ENCODE measurements at regions not wholly inside any gene's neighbourhood (a gene's known extent, or its start where the extent isn't known, plus 50 kb on each side); places are given as distances from the start of the nearest gene placed in this dataset.

DNA sequence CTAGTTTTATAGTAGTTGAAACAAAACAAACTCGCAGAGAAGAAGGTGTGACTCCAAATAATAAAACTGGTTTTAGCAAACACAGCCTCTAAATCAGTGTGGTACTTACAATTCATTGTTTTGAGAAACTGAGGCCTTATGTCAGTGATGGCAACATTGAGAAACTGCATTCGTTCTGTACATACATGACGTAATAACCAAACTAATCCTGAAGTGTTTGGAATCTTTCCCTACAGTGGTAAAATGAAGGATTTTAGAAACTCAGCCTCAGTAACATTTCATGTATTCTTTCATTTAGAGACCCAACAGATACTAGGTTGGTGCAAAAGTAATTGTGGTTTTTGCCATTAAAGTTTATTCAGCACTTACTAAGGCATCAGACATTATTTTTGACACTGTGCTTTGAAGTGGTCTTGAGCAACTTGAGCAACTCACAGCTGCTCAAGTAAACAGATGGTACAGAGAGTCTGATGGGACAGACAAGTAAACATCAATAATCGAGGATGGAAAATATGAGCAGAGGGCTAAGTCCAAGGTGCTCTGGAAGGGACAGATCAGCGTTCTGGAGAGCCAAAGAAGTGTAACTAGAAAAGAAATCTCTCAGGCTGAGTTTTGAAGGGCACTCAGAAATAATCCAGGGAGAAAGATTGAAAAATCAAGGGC is 390.8 kb upstream of the BOD1L1 start:
- Histone ChIP-seq H3K27me3 (ENCODE audit: control insufficient read depth, insufficient read depth, low read length) (no peaks in the 10 kb centered on the region), H3K4me3 (ENCODE audit: low read length) (no peak overlapping the region), H3K4me1 (ENCODE audit: control insufficient read depth, insufficient read depth, low read length) (no peaks in the 10 kb centered on the region), H3K27ac (ENCODE audit: low read depth, low read length) (no peak overlapping the region), H3K36me3 (ENCODE audit: control insufficient read depth, insufficient read depth, low read length) (no peaks in the 10 kb centered on the region), H3K9ac (ENCODE audit: low read length) (no peak overlapping the region)

GRCh38 chr4:14022456-14022855 is 394.9 kb upstream of the BOD1L1 start:
- Histone ChIP-seq H3K36me3 (ENCODE audit: control insufficient read depth, insufficient read depth, low read length) (no peaks in the 10 kb centered on the region), H3K4me3 (ENCODE audit: low read length) (no peak overlapping the region), H3K27ac (ENCODE audit: low read depth, low read length) (no peak overlapping the region), H3K27me3 (ENCODE audit: control insufficient read depth, insufficient read depth, low read length) (no peaks in the 10 kb centered on the region), H3K4me1 (ENCODE audit: control insufficient read depth, insufficient read depth, low read length) (no peaks in the 10 kb centered on the region), H3K9ac (ENCODE audit: low read length) (no peak overlapping the region)

- Histone ChIP-seq H3K4me1 (ENCODE audit: control insufficient read depth, insufficient read depth, low read length) (no peaks in the 10 kb centered on the region), H3K27ac (ENCODE audit: low read depth, low read length) (no peak overlapping the region), H3K36me3 (ENCODE audit: control insufficient read depth, insufficient read depth, low read length) (no peaks in the 10 kb centered on the region), H3K9ac (ENCODE audit: low read length) (no peak overlapping the region), H3K4me3 (ENCODE audit: low read length) (no peak overlapping the region), H3K27me3 (ENCODE audit: control insufficient read depth, insufficient read depth, low read length) (no peaks in the 10 kb centered on the region)
Observed at GRCh38 chr4:14023036-14023435, 395.5 kb upstream of the BOD1L1 start.

GRCh38 chr4:14023896-14024295 is 396.4 kb upstream of the BOD1L1 start:
- H3K36me3 ChIP-seq (ENCODE audit: control insufficient read depth, insufficient read depth, low read length): no peaks in the 10 kb centered on the region
- no peak overlapping the region for H3K27ac ChIP-seq (ENCODE audit: low read depth, low read length)
- H3K9ac ChIP-seq (ENCODE audit: low read length): no peak overlapping the region
- H3K27me3 ChIP-seq (ENCODE audit: control insufficient read depth, insufficient read depth, low read length): no peaks in the 10 kb centered on the region
- no peak overlapping the region for H3K4me3 ChIP-seq (ENCODE audit: low read length)
- H3K4me1 ChIP-seq (ENCODE audit: control insufficient read depth, insufficient read depth, low read length): no peaks in the 10 kb centered on the region

GRCh38 chr4:14025111-14025510 is 397.6 kb upstream of the BOD1L1 start:
- Histone ChIP-seq H3K36me3 (ENCODE audit: control insufficient read depth, insufficient read depth, low read length) (no peaks in the 10 kb centered on the region), H3K4me1 (ENCODE audit: control insufficient read depth, insufficient read depth, low read length) (no peaks in the 10 kb centered on the region), H3K4me3 (ENCODE audit: low read length) (no peak overlapping the region), H3K27me3 (ENCODE audit: control insufficient read depth, insufficient read depth, low read length) (no peaks in the 10 kb centered on the region), H3K27ac (ENCODE audit: low read depth, low read length) (no peak overlapping the region), H3K9ac (ENCODE audit: low read length) (no peak overlapping the region)

GRCh38 chr4:14025891-14026290 is 398.4 kb upstream of the BOD1L1 start:
- H3K4me1 ChIP-seq (ENCODE audit: control insufficient read depth, insufficient read depth, low read length): no peaks in the 10 kb centered on the region
- H3K36me3 ChIP-seq (ENCODE audit: control insufficient read depth, insufficient read depth, low read length): no peaks in the 10 kb centered on the region
- H3K4me3 ChIP-seq (ENCODE audit: low read length): no peak overlapping the region
- no peak overlapping the region for H3K27ac ChIP-seq (ENCODE audit: low read depth, low read length)
- H3K27me3 ChIP-seq (ENCODE audit: control insufficient read depth, insufficient read depth, low read length): no peaks in the 10 kb centered on the region
- no peak overlapping the region for H3K9ac ChIP-seq (ENCODE audit: low read length)

- no peaks in the 10 kb centered on the region for H3K36me3 ChIP-seq (ENCODE audit: control insufficient read depth, insufficient read depth, low read length)
- no peak overlapping the region for H3K27ac ChIP-seq (ENCODE audit: low read depth, low read length)
- no peak overlapping the region for H3K4me3 ChIP-seq (ENCODE audit: low read length)
- no peaks in the 10 kb centered on the region for H3K27me3 ChIP-seq (ENCODE audit: control insufficient read depth, insufficient read depth, low read length)
- H3K4me1 ChIP-seq (ENCODE audit: control insufficient read depth, insufficient read depth, low read length): no peaks in the 10 kb centered on the region
- H3K9ac ChIP-seq (ENCODE audit: low read length): no peak overlapping the region
Observed at GRCh38 chr4:14028862-14029261, 401.3 kb upstream of the BOD1L1 start.

- H3K27me3 ChIP-seq (ENCODE audit: control insufficient read depth, insufficient read depth, low read length): no peaks in the 10 kb centered on the region
- H3K36me3 ChIP-seq (ENCODE audit: control insufficient read depth, insufficient read depth, low read length): no peaks in the 10 kb centered on the region
- H3K4me3 ChIP-seq (ENCODE audit: low read length): no peak overlapping the region
- H3K4me1 ChIP-seq (ENCODE audit: control insufficient read depth, insufficient read depth, low read length): no peaks in the 10 kb centered on the region
- no peak overlapping the region for H3K9ac ChIP-seq (ENCODE audit: low read length)
- H3K27ac ChIP-seq (ENCODE audit: low read depth, low read length): no peak overlapping the region
Observed at GRCh38 chr4:14035076-14035475, 407.6 kb upstream of the BOD1L1 start.

- H3K27me3 ChIP-seq (ENCODE audit: control insufficient read depth, insufficient read depth, low read length): no peaks in the 10 kb centered on the region
- no peaks in the 10 kb centered on the region for H3K4me1 ChIP-seq (ENCODE audit: control insufficient read depth, insufficient read depth, low read length)
- H3K4me3 ChIP-seq (ENCODE audit: low read length): no peak overlapping the region
- no peak overlapping the region for H3K9ac ChIP-seq (ENCODE audit: low read length)
- H3K27ac ChIP-seq (ENCODE audit: low read depth, low read length): no peak overlapping the region
- H3K36me3 ChIP-seq (ENCODE audit: control insufficient read depth, insufficient read depth, low read length): no peaks in the 10 kb centered on the region
Observed at GRCh38 chr4:14043203-14043602, 415.7 kb upstream of the BOD1L1 start.

- H3K4me1 ChIP-seq (ENCODE audit: control insufficient read depth, insufficient read depth, low read length): no peaks in the 10 kb centered on the region
- H3K9ac ChIP-seq (ENCODE audit: low read length): no peak overlapping the region
- no peaks in the 10 kb centered on the region for H3K36me3 ChIP-seq (ENCODE audit: control insufficient read depth, insufficient read depth, low read length)
Observed at GRCh38 chr4:14046642-14047041, 419.1 kb upstream of the BOD1L1 start.

GRCh38 chr4:14047840-14048239 is 420.3 kb upstream of the BOD1L1 start:
- Histone ChIP-seq H3K4me1 (ENCODE audit: control insufficient read depth, insufficient read depth, low read length) (no peaks in the 10 kb centered on the region), H3K36me3 (ENCODE audit: control insufficient read depth, insufficient read depth, low read length) (no peaks in the 10 kb centered on the region), H3K27ac (ENCODE audit: low read depth, low read length) (no peak overlapping the region), H3K9ac (ENCODE audit: low read length) (no peak overlapping the region), H3K4me3 (ENCODE audit: low read length) (no peak overlapping the region), H3K27me3 (ENCODE audit: control insufficient read depth, insufficient read depth, low read length) (no peaks in the 10 kb centered on the region)

More at GRCh38 chr4:14046642-14047041, 419.1 kb upstream of the BOD1L1 start:
- Histone ChIP-seq H3K27me3 (ENCODE audit: control insufficient read depth, insufficient read depth, low read length) (no peaks in the 10 kb centered on the region), H3K27ac (ENCODE audit: low read depth, low read length) (no peak overlapping the region), H3K4me3 (ENCODE audit: low read length) (no peak overlapping the region)

GRCh38 chr4:14049946-14050345 is 422.4 kb upstream of the BOD1L1 start:
- Histone ChIP-seq H3K36me3 (ENCODE audit: control insufficient read depth, insufficient read depth, low read length) (no peaks in the 10 kb centered on the region), H3K4me1 (ENCODE audit: control insufficient read depth, insufficient read depth, low read length) (no peaks in the 10 kb centered on the region), H3K27ac (ENCODE audit: low read depth, low read length) (no peak overlapping the region), H3K4me3 (ENCODE audit: low read length) (no peak overlapping the region), H3K27me3 (ENCODE audit: control insufficient read depth, insufficient read depth, low read length) (no peaks in the 10 kb centered on the region), H3K9ac (ENCODE audit: low read length) (no peak overlapping the region)

DNA sequence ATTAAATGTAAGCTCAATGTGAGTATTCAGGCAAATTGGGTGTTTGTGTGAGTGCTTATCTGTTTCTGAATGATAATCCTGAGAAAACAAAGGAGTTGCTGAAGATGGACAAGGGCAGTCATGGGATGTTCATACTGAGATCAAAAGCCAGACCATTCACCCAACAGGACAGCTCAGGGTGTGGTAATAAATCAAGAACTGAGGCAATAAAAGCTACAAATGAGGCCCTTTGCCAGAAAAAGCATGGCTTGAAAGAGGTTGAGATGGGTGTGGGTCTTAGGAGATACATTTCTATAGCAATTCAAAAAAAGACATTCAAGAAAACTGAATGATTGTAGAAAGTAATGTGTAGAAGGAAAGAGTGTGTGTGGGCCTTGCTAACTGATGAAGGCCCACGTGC is 425.8 kb upstream of the BOD1L1 start:
- no peaks in the 10 kb centered on the region for H3K27me3 ChIP-seq (ENCODE audit: control insufficient read depth, insufficient read depth, low read length)

More for the DNA sequence above, 425.8 kb upstream of the BOD1L1 start:
- Histone ChIP-seq H3K36me3 (ENCODE audit: control insufficient read depth, insufficient read depth, low read length) (no peaks in the 10 kb centered on the region), H3K27ac (ENCODE audit: low read depth, low read length) (no peak overlapping the region), H3K9ac (ENCODE audit: low read length) (no peak overlapping the region), H3K4me1 (ENCODE audit: control insufficient read depth, insufficient read depth, low read length) (no peaks in the 10 kb centered on the region), H3K4me3 (ENCODE audit: low read length) (no peak overlapping the region)

All from rectal smooth muscle tissue (tissue), 1 donor.